ENCODE measurements at regions not wholly inside any gene's neighbourhood (a gene's known extent, or its start where the extent isn't known, plus 50 kb on each side); places are given as distances from the start of the nearest gene placed in this dataset.

- H3K4me3 ChIP-seq (ENCODE audit: low read depth in 1 of 3, low read length in 3 of 3) = no peak overlapping the region
- H3K27ac ChIP-seq (ENCODE audit: low read depth in 1 of 2, low read length in 2 of 2) = no peak overlapping the region
- no peaks in the 10 kb centered on the region for H3K27me3 ChIP-seq (ENCODE audit: control insufficient read depth in 4 of 4, insufficient read depth in 4 of 4, low read length in 3 of 4)
- DNase-seq (ENCODE audit: low spot score) = no peak
- H3K36me3 ChIP-seq (ENCODE audit: control insufficient read depth in 4 of 4, insufficient read depth in 3 of 4, low read depth in 1 of 4, low read length in 3 of 4) = no peaks in the 10 kb centered on the region
- TF ChIP-seq ZBTB33 (IDR thresholded peaks at IDR 0.05) = no peak
- TF ChIP-seq, protein P1, sequence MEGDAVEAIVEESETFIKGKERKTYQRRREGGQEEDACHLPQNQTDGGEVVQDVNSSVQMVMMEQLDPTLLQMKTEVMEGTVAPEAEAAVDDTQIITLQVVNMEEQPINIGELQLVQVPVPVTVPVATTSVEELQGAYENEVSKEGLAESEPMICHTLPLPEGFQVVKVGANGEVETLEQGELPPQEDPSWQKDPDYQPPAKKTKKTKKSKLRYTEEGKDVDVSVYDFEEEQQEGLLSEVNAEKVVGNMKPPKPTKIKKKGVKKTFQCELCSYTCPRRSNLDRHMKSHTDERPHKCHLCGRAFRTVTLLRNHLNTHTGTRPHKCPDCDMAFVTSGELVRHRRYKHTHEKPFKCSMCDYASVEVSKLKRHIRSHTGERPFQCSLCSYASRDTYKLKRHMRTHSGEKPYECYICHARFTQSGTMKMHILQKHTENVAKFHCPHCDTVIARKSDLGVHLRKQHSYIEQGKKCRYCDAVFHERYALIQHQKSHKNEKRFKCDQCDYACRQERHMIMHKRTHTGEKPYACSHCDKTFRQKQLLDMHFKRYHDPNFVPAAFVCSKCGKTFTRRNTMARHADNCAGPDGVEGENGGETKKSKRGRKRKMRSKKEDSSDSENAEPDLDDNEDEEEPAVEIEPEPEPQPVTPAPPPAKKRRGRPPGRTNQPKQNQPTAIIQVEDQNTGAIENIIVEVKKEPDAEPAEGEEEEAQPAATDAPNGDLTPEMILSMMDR (IDR thresholded peaks at IDR 0.05; ENCODE audit: low read depth, low read length, missing input control) = no peak
- no peak for TF ChIP-seq EGR1 (IDR thresholded peaks at IDR 0.05; ENCODE audit: low read depth in 2 of 2)
- TF ChIP-seq HNF4A (conservative IDR thresholded peaks at IDR 0.05) = no peak
- no peak for TF ChIP-seq FOXA2 (IDR thresholded peaks at IDR 0.05)
- TF ChIP-seq, protein P2, sequence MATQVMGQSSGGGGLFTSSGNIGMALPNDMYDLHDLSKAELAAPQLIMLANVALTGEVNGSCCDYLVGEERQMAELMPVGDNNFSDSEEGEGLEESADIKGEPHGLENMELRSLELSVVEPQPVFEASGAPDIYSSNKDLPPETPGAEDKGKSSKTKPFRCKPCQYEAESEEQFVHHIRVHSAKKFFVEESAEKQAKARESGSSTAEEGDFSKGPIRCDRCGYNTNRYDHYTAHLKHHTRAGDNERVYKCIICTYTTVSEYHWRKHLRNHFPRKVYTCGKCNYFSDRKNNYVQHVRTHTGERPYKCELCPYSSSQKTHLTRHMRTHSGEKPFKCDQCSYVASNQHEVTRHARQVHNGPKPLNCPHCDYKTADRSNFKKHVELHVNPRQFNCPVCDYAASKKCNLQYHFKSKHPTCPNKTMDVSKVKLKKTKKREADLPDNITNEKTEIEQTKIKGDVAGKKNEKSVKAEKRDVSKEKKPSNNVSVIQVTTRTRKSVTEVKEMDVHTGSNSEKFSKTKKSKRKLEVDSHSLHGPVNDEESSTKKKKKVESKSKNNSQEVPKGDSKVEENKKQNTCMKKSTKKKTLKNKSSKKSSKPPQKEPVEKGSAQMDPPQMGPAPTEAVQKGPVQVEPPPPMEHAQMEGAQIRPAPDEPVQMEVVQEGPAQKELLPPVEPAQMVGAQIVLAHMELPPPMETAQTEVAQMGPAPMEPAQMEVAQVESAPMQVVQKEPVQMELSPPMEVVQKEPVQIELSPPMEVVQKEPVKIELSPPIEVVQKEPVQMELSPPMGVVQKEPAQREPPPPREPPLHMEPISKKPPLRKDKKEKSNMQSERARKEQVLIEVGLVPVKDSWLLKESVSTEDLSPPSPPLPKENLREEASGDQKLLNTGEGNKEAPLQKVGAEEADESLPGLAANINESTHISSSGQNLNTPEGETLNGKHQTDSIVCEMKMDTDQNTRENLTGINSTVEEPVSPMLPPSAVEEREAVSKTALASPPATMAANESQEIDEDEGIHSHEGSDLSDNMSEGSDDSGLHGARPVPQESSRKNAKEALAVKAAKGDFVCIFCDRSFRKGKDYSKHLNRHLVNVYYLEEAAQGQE (IDR thresholded peaks at IDR 0.05) = no peak
- no peak for TF ChIP-seq TAF1 (conservative IDR thresholded peaks at IDR 0.05)
- no peak for TF ChIP-seq JUND (IDR thresholded peaks at IDR 0.05)
- no peak for TF ChIP-seq HNF4G (IDR thresholded peaks at IDR 0.05)
- no peak for TF ChIP-seq RXRA (IDR thresholded peaks at IDR 0.05)
- TF ChIP-seq RAD21 (IDR thresholded peaks at IDR 0.05) = no peak
- TF ChIP-seq SP1 (IDR thresholded peaks at IDR 0.05) = no peak
- no peak for TF ChIP-seq GABPA (IDR thresholded peaks at IDR 0.05 in 1 of 2, conservative IDR thresholded peaks at IDR 0.05 in 1 of 2)
- TF ChIP-seq ATF3 (IDR thresholded peaks at IDR 0.05) = no peak
- no peak for TF ChIP-seq NR2F2 (IDR thresholded peaks at IDR 0.05)
- TF ChIP-seq YY1 (IDR thresholded peaks at IDR 0.05) = no peak
- no peak for TF ChIP-seq MAX (IDR thresholded peaks at IDR 0.05)
- TF ChIP-seq FOXA1 (IDR thresholded peaks at IDR 0.05) = no peak
- peaks cover 0 to 1% (median 0%) of the 10 kb centered on the region in 4 donors for H3K9me3 ChIP-seq (ENCODE audit: control insufficient read depth in 4 of 4, low read length in 3 of 4)
- H3K9ac ChIP-seq (ENCODE audit: low read depth in 1 of 2, low read length in 2 of 2) = no peak overlapping the region
- no peaks in the 10 kb centered on the region for H3K4me1 ChIP-seq (ENCODE audit: control insufficient read depth in 4 of 4, insufficient read depth in 4 of 4, low read length in 3 of 4)
- 79% methylated on average over 1 of the region's 1 CpG for WGBS
These were observed 212.1 kb upstream of the NUDT12 start for GRCh38 chr5:103774721-103775120.

All from liver (tissue), 8 donors.